ENCODE measurements at regions not wholly inside any gene's neighbourhood (a gene's known extent, or its start where the extent isn't known, plus 50 kb on each side); places are given as distances from the start of the nearest gene placed in this dataset.

DNA sequence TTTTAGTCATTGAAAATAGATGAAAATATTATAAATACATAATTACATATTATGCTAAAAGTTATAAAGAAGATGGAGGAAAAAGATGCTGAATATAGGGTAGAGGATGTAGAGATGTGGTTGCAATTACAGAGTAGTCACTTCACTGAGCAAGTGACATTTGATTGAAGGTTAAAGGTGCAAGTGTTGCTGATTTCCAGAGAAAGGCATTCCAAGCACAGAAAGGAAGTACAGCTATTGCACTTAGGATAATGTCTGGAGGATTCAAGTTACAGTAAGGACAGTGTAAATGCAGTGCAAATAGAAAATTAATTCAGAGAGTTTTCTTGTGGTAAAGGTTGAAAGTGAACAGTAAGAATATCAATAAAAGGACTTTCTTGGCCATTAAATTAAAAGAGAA, 1721.8 kb downstream of the PCDH9 start:
- no peak for FAIRE-seq
- intact Hi-C loops (cut with DNase I) = no loop called here
- Histone ChIP-seq H3K4me1 (no peaks in the 10 kb centered on the region), H3K36me3 (no peaks in the 10 kb centered on the region), H3K27ac (no peak overlapping the region), H3K9me3 (no peaks in the 10 kb centered on the region), H3K27me3 (no peaks in the 10 kb centered on the region), H3K4me3 (no peak overlapping the region)
- ATAC-seq = no peak
- no peak for DNase-seq
- TF ChIP-seq CTCF (IDR thresholded peaks at IDR 0.05) = no peak

DNA sequence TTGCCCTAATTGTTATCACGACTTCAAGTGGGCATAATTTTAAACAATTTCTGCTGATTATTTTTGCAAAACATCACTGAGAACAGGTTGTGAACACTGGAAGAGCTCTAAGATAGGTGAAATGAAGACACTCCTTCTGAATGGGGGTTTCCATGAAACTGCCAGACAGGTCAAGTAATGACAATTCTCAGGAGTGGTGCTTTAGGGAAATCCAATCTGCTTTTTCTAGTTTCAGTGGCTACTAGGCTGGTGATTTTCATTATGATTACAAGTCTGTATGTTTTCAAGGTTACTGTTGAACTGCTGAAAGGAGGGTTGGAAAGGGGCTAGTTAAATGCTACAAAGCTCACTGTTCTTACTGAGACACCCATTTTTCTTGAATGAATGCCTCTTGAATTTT, 1724.2 kb downstream of the PCDH9 start:
- WGBS, 2 donors = 34 to 36% methylated on average over 1 of the region's 1 CpG
- no peaks in the 10 kb centered on the region for H3K9me3 ChIP-seq

DNA sequence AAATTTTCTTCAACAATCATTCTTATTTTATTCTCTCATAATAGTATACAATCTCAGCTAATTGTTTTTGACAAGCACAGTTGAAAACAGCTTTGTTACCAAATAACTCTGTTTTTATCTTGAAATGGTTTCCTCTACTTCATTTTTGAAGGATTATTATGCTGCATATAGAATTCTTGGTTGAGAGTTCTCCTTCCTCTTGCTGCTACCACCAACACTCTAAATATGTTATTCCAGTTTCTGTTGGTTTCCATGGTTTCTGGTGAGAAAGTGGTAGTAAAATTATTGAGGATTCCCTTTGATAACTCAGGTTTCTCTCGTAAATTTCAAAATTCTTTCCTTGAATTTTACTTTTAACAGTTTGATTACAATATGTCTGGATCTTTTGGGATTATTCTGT, 1725.9 kb downstream of the PCDH9 start:
- Histone ChIP-seq H3K4me1 (no peaks in the 10 kb centered on the region), H3K9me3 (no peaks in the 10 kb centered on the region), H3K4me3 (no peak overlapping the region), H3K36me3 (no peaks in the 10 kb centered on the region), H3K27me3 (no peaks in the 10 kb centered on the region), H3K27ac (no peak overlapping the region)
- no peak for ATAC-seq
- DNase-seq = no peak
- no peak for FAIRE-seq
- intact Hi-C loops (cut with DNase I) = no loop called here
- TF ChIP-seq CTCF (IDR thresholded peaks at IDR 0.05) = no peak
- WGBS, 2 donors = 33 to 55% methylated on average over 1 of the region's 1 CpG

More for the DNA sequence above, 1724.2 kb downstream of the PCDH9 start:
- Histone ChIP-seq H3K4me3 (no peak overlapping the region), H3K27ac (no peak overlapping the region), H3K27me3 (no peaks in the 10 kb centered on the region), H3K36me3 (no peaks in the 10 kb centered on the region), H3K4me1 (no peaks in the 10 kb centered on the region)
- no peak for ATAC-seq
- intact Hi-C loops (cut with DNase I) = no loop called here
- no peak for TF ChIP-seq CTCF (IDR thresholded peaks at IDR 0.05)
- no peak for FAIRE-seq
- no peak for DNase-seq

DNA sequence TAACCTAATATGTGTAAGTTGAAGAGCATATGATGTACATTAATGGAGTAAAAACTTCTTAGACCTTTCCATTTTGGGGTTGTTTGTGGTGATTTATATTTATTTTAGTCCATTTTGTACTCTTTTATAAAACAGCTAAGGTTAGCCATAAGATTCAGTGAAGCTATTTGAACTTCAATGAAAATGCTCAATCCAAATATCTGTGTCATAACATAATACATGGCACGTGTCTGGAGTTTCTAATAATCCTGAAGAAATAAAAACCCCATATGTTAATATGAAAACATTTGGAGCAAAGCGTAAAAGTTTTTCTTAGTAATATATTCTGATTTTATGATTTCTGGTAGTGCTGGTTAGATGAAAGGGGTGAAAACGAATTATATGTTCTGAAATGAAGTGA, 1729.7 kb downstream of the PCDH9 start:
- intact Hi-C loops (cut with DNase I) = no loop called here
- no peak for DNase-seq
- Histone ChIP-seq H3K27me3 (no peaks in the 10 kb centered on the region), H3K36me3 (no peaks in the 10 kb centered on the region), H3K9me3 (no peaks in the 10 kb centered on the region), H3K4me1 (no peaks in the 10 kb centered on the region), H3K4me3 (no peak overlapping the region), H3K27ac (no peak overlapping the region)
- no peak for ATAC-seq
- FAIRE-seq = no peak
- no peak for TF ChIP-seq CTCF (IDR thresholded peaks at IDR 0.05)
- 39 to 54% methylated on average over 3 of the region's 3 CpGs for WGBS, 2 donors

- Histone ChIP-seq H3K4me1 (no peaks in the 10 kb centered on the region), H3K36me3 (no peaks in the 10 kb centered on the region), H3K9me3 (no peaks in the 10 kb centered on the region), H3K27ac (no peak overlapping the region), H3K27me3 (no peaks in the 10 kb centered on the region), H3K4me3 (no peak overlapping the region)
- FAIRE-seq (no peak), DNase-seq (no peak), ATAC-seq (no peak)
- no peak for TF ChIP-seq CTCF (IDR thresholded peaks at IDR 0.05)
- intact Hi-C loops (cut with DNase I) = no loop called here
- 63 to 85% methylated on average over 1 of the region's 1 CpG for WGBS, 2 donors
These were observed 1730.9 kb downstream of the PCDH9 start for GRCh38 chr13:65499256-65499655.

Data from pancreas (tissue), 10 donors.